Trophoblast cell (in vitro differentiated cells and primary cell): ENCODE measurements at regions not wholly inside any gene's neighbourhood (a gene's known extent, or its start where the extent isn't known, plus 50 kb on each side); places are given as distances from the start of the nearest gene placed in this dataset.

Source experiments
- DNase-seq, 2 donors: peaks; one replicate each; pipeline ENCODE4 v3.0.0-alpha.2; 2016
- H2AFZ ChIP-seq: 2 replicates; pipeline ENCODE4 v1.6.1; 2013; ENCODE audit warnings: low read length, moderate library complexity, mild to moderate bottlenecking; ENCODE audit not compliant: insufficient read depth, poor library complexity
- H2AK5ac ChIP-seq: 2 replicates; pipeline ENCODE4 v1.6.1; 2013; ENCODE audit warnings: mild to moderate bottlenecking, low read length
- H2BK120ac ChIP-seq: 2 replicates; pipeline ENCODE4 v1.6.1; 2013; ENCODE audit warnings: low read length, mild to moderate bottlenecking, moderate library complexity; ENCODE audit not compliant: insufficient read depth, poor library complexity
- H2BK12ac ChIP-seq: 2 replicates; pipeline ENCODE4 v1.6.1; 2013; ENCODE audit warnings: mild to moderate bottlenecking, low read length, moderate library complexity
- H2BK5ac ChIP-seq: 2 replicates; pipeline ENCODE4 v1.6.1; 2013; ENCODE audit warnings: low read length, low read depth, moderate library complexity, mild to moderate bottlenecking; ENCODE audit not compliant: poor library complexity
- H3K14ac ChIP-seq: 2 replicates; pipeline ENCODE4 v1.6.1; 2013; ENCODE audit warnings: mild to moderate bottlenecking, low read length
- H3K18ac ChIP-seq: 2 replicates; pipeline ENCODE4 v1.6.1; 2013; ENCODE audit warnings: mild to moderate bottlenecking, low read length
- H3K23ac ChIP-seq: 2 replicates; pipeline ENCODE4 v1.6.1; 2013; ENCODE audit warnings: low read length
- H3K27ac ChIP-seq: 2 replicates; pipeline ENCODE4 v1.5.1; 2013; ENCODE audit warnings: low read depth, mild to moderate bottlenecking, inconsistent platforms, low read length, moderate library complexity
- H3K27me3 ChIP-seq: 2 replicates; pipeline ENCODE4 v1.6.1; 2013; ENCODE audit warnings: inconsistent platforms, mild to moderate bottlenecking, low read length, moderate library complexity; ENCODE audit not compliant: insufficient read depth
- H3K36me3 ChIP-seq, 2 experiments: 1 replicate in 1 of 2; 2 replicates in 1 of 2; pipeline ENCODE4 v1.6.1; 2013; ENCODE audit warnings: low read length in 2 of 2, mild to moderate bottlenecking in 2 of 2, moderate library complexity in 1 of 2; ENCODE audit not compliant: insufficient read depth in 2 of 2, control insufficient read depth in 1 of 2
- H3K4ac ChIP-seq: 2 replicates; pipeline ENCODE4 v1.6.1; 2013; ENCODE audit warnings: low read depth, mild to moderate bottlenecking, low read length, moderate library complexity
- H3K4me1 ChIP-seq, 2 experiments: 1 replicate in 1 of 2; 2 replicates in 1 of 2; pipeline ENCODE4 v1.6.1; 2013; ENCODE audit warnings: low read length in 2 of 2, mild to moderate bottlenecking in 2 of 2, moderate library complexity in 1 of 2; ENCODE audit not compliant: insufficient read depth in 2 of 2, control insufficient read depth in 1 of 2
- H3K4me2 ChIP-seq: 2 replicates; pipeline ENCODE4 v1.6.1; 2013; ENCODE audit warnings: inconsistent platforms, mild to moderate bottlenecking, low read length, moderate library complexity
- H3K4me3 ChIP-seq: 2 replicates; pipeline ENCODE4 v1.5.1; 2013; ENCODE audit warnings: mild to moderate bottlenecking, low read depth, low read length, inconsistent platforms
- H3K79me1 ChIP-seq: one replicate; pipeline ENCODE4 v1.6.1; 2013; ENCODE audit warnings: low read length
- H3K79me2 ChIP-seq: 2 replicates; pipeline ENCODE4 v1.6.1; 2013; ENCODE audit warnings: low read length, mild to moderate bottlenecking; ENCODE audit not compliant: control insufficient read depth, insufficient read depth, poor library complexity
- H3K9ac ChIP-seq: 2 replicates; pipeline ENCODE4 v1.6.1; 2013; ENCODE audit warnings: mild to moderate bottlenecking, low read length
- H3K9me3 ChIP-seq: 2 replicates; pipeline ENCODE4 v1.6.1; 2013; ENCODE audit warnings: low read depth, mild to moderate bottlenecking, control low read depth, inconsistent platforms, low read length; ENCODE audit not compliant: insufficient read depth
- H4K12ac ChIP-seq: 2 replicates; pipeline ENCODE4 v1.6.1; 2013; ENCODE audit warnings: low read depth, mild to moderate bottlenecking, low read length, moderate library complexity
- H4K8ac ChIP-seq: 2 replicates; pipeline ENCODE4 v1.6.1; 2013; ENCODE audit warnings: low read depth, mild to moderate bottlenecking, low read length, moderate library complexity
- H4K91ac ChIP-seq: one replicate; pipeline ENCODE4 v1.6.1; 2013; ENCODE audit warnings: low read depth, mild to moderate bottlenecking, low read length, moderate library complexity
- WGBS: extraction: QIAGEN DNeasy Blood & Tissue Kit; methylation state at CpG from one replicate; pipeline ENCODE4 v1.1.7; 2013; ENCODE audit warnings: missing lambda C conversion rate; ENCODE audit not compliant: insufficient read length, insufficient coverage; ENCODE audit errors: extremely low coverage; 5-methylcytosine and 5-hydroxymethylcytosine counted together

DNA sequence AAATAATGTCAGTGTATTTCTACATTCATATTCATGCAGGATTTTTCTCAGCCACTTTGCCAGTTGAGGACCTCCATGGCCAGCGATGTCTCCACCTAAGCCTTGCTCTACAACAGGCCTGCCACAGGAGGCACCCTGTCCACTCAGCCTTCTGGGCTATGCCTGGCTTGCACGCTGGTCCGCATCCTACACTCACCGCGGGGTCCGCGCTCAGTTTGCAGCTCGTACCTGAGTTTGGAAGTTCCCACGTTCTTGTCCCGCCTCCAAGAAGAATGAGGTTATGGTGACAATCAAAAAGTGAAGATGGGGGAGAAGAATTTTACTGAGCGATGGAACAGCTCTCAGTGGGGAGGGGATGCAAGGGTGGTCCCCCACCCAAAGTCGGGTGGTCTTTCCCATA, 93.6 kb upstream of the GRIK1 start:
- Histone ChIP-seq H4K8ac (no peak overlapping the region), H2AFZ (no peak overlapping the region), H2BK120ac (no peak overlapping the region), H2BK12ac (no peak overlapping the region), H4K12ac (no peak overlapping the region), H3K4ac (no peak overlapping the region), H4K91ac (no peak overlapping the region), H3K27me3 (no peaks in the 10 kb centered on the region), H3K36me3 (no peaks in the 10 kb centered on the region), H3K14ac (no peak overlapping the region), H3K9ac (no peak overlapping the region), H3K4me3 (no peak overlapping the region), H2AK5ac (no peak overlapping the region), H3K4me1 (no peaks in the 10 kb centered on the region), H3K18ac (no peak overlapping the region), H3K79me1 (no peaks in the 10 kb centered on the region), H3K23ac (no peak overlapping the region), H2BK5ac (no peak overlapping the region), H3K9me3 (peaks cover 2% of the 10 kb centered on the region), H3K79me2 (no peaks in the 10 kb centered on the region), H3K27ac (no peak overlapping the region), H3K4me2 (no peak overlapping the region)
- DNase-seq = no peak
- no CpG with 5 or more reads among the region's 12 CpGs for WGBS

DNA sequence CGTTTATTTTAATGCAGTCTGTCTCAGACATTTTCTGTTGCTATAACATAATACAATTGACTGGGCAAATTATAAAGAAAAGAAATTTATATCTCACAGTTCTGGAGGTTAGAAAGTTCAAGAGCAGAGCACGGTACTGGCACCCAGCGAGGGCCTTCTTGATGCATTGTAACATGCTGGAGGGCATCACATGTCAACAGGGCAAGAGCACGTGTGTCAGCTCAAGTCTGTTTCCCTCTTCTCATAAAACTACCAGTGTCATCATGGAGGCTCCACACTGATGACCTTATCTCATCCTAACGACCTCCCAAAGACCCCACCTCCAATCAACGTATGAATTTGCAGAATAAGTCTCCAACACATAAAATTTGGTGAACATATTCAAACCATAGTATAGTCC, 90.6 kb upstream of the GRIK1 start:
- no peaks in the 10 kb centered on the region for H3K27me3 ChIP-seq
- H4K12ac ChIP-seq = no peak overlapping the region
- WGBS = no CpG with 5 or more reads among the region's 6 CpGs

DNA sequence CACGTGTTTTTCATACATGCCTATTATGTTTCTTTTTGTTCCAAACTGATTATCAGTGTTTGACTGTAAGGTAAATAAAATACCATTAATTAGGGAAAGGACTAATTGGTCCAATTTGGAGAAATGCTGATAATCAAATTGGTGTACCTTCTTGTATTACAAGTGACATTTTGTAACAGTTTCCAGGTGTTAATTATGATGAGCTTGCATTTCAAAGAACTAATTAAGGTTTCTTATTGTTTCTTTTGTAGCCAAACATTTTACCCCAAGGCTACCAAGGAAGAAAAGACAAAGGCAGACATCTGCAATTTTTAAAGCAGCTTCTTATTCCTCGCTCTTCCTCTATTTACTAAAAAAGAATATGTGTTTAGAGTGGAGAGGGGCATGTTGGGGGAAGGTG, 88.7 kb upstream of the GRIK1 start:
- Histone ChIP-seq H3K4ac (no peak overlapping the region), H3K4me2 (no peak overlapping the region), H2BK120ac (no peak overlapping the region), H3K4me1 (no peaks in the 10 kb centered on the region), H3K79me2 (no peaks in the 10 kb centered on the region), H2BK5ac (no peak overlapping the region), H3K79me1 (no peaks in the 10 kb centered on the region), H2AFZ (no peak overlapping the region), H3K27ac (no peak overlapping the region), H3K9me3 (peaks cover 2% of the 10 kb centered on the region), H4K8ac (no peak overlapping the region), H2BK12ac (no peak overlapping the region), H4K91ac (no peak overlapping the region), H3K27me3 (no peaks in the 10 kb centered on the region), H3K18ac (no peak overlapping the region), H2AK5ac (no peak overlapping the region), H4K12ac (no peak overlapping the region), H3K23ac (no peak overlapping the region), H3K9ac (no peak overlapping the region), H3K14ac (no peak overlapping the region), H3K36me3 (no peaks in the 10 kb centered on the region), H3K4me3 (no peak overlapping the region)
- no CpG with 5 or more reads among the region's 2 CpGs for WGBS
- DNase-seq = no peak

More for the DNA sequence above, 90.6 kb upstream of the GRIK1 start:
- Histone ChIP-seq H3K9me3 (peaks cover 2% of the 10 kb centered on the region), H2AK5ac (no peak overlapping the region), H3K79me2 (no peaks in the 10 kb centered on the region), H4K8ac (no peak overlapping the region), H3K18ac (no peak overlapping the region), H3K14ac (no peak overlapping the region), H3K4me2 (no peak overlapping the region), H3K36me3 (no peaks in the 10 kb centered on the region), H2BK12ac (no peak overlapping the region), H2BK120ac (no peak overlapping the region), H3K4me1 (no peaks in the 10 kb centered on the region), H3K4me3 (no peak overlapping the region), H3K79me1 (no peaks in the 10 kb centered on the region), H4K91ac (no peak overlapping the region), H3K23ac (no peak overlapping the region), H3K4ac (no peak overlapping the region), H2AFZ (no peak overlapping the region), H3K9ac (no peak overlapping the region), H3K27ac (no peak overlapping the region), H2BK5ac (no peak overlapping the region)
- no peak for DNase-seq

DNA sequence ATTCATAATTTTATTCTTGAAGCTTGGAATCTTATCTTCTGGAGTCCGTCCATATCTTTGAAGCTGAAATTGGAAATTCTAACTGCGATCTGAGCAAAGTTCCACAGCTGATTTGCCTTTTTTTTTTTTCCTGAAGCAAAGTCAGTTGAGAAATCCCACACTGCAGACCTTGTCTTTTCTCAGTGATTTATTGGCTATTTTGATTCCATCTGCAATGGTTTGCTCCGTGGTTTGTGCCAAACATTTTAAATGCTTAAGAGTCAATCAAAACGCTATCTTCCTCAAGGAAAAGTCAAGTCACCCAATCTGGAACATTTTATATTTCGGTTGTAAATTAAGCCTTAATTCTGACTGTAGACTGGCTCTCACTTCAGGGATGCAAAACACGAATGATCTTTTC, 88.2 kb upstream of the GRIK1 start:
- Histone ChIP-seq H3K4me2 (no peak overlapping the region), H3K4me1 (no peaks in the 10 kb centered on the region), H3K4me3 (no peak overlapping the region), H4K12ac (no peak overlapping the region), H2BK5ac (no peak overlapping the region), H2BK120ac (no peak overlapping the region), H4K8ac (no peak overlapping the region), H2AFZ (no peak overlapping the region), H3K36me3 (no peaks in the 10 kb centered on the region), H4K91ac (no peak overlapping the region), H3K79me2 (no peaks in the 10 kb centered on the region), H3K9me3 (no peaks in the 10 kb centered on the region), H2BK12ac (no peak overlapping the region), H3K27ac (no peak overlapping the region), H3K4ac (no peak overlapping the region), H3K14ac (no peak overlapping the region), H3K23ac (no peak overlapping the region), H3K79me1 (no peaks in the 10 kb centered on the region), H2AK5ac (no peak overlapping the region), H3K18ac (no peak overlapping the region), H3K27me3 (no peaks in the 10 kb centered on the region), H3K9ac (no peak overlapping the region)
- WGBS = no CpG with 5 or more reads among the region's 6 CpGs
- no peak for DNase-seq
